Adrenal gland (tissue), 9 donors: ENCODE measurements at regions not wholly inside any gene's neighbourhood (a gene's known extent, or its start where the extent isn't known, plus 50 kb on each side); places are given as distances from the start of the nearest gene placed in this dataset.

Source experiments
- DNase-seq, 7 donors: peaks; one replicate each; pipeline ENCODE4 v3.0.0-alpha.2; 2019 to 2020
- H3K27ac ChIP-seq, 5 donors: fragments of 200-600 bp; sonication (generic) in 4 of 5; 1 replicate in 3 of 5; 2 replicates in 2 of 5; pipeline versions ENCODE4 v1.5.1 to v1.8.0; 2016 to 2020; ENCODE audit warnings: mild to moderate bottlenecking in 1 of 5
- H3K27me3 ChIP-seq: fragments of 200-600 bp; 2 replicates; pipeline ENCODE4 v1.8.0; 2021
- H3K36me3 ChIP-seq, 2 donors: fragments of 200-600 bp; replicated peaks in 1 of 2; 1 replicate in 1 of 2; 2 replicates in 1 of 2; pipeline versions ENCODE4 v1.5.1 to v1.8.0; 2018 to 2022
- H3K4me1 ChIP-seq, 2 donors: fragments of 200-600 bp; replicated peaks in 1 of 2; 1 replicate in 1 of 2; 2 replicates in 1 of 2; pipeline versions ENCODE4 v1.5.1 to v1.8.0; 2018 to 2021
- H3K4me3 ChIP-seq, 4 donors: fragments of 200-600 bp; sonication (generic) in 3 of 4; one replicate each; pipeline ENCODE4 v1.5.1; 2016 to 2018
- H3K9me3 ChIP-seq, 3 donors: fragments of 200-600 bp; sonication (generic) in 1 of 3; replicated peaks in 1 of 3; 1 replicate in 2 of 3; 2 replicates in 1 of 3; pipeline versions ENCODE4 v1.5.1 to v1.8.0; 2016 to 2021
- CTCF ChIP-seq, 6 experiments: fragments of 450-650 bp in 4 of 6; fragments of 200-600 bp in 2 of 6; sonication (generic) in 1 of 6; IDR thresholded peaks; 1 replicate in 5 of 6; 2 replicates in 1 of 6; pipeline versions ENCODE4 v1.5.1 to v1.8.0; 2016 to 2021; ENCODE audit warnings: antibody characterized with exemption in 6 of 6, mild to moderate bottlenecking in 2 of 6, moderate library complexity in 1 of 6
- POLR2A ChIP-seq, 2 donors: fragments of 450-650 bp; IDR thresholded peaks; one replicate each; pipeline ENCODE4 v1.6.1; 2017; ENCODE audit warnings: antibody characterized with exemption in 2 of 2, mild to moderate bottlenecking in 2 of 2, moderate library complexity in 1 of 2
- WGBS, 4 donors: extraction: QIAGEN DNeasy Blood & Tissue Kit in 2 of 4; methylation state at CpG; one replicate each; pipeline versions ENCODE4 v1.1.5 to v1.1.7; 2013 to 2017; 5-methylcytosine and 5-hydroxymethylcytosine counted together
- intact Hi-C, 2 donors: fragments of 100-400 bp; cut with DNase I; formaldehyde crosslinking; loops; one replicate each; pipeline versions ENCODE4 v1.14.1 to v1.15.0; 2022 to 2023
- donor health status: healthy with polysubstance abuse.
- donor health status: Bipolar disorder and iron deficiency.
- donor health status: DM: yes; HTN: yes; CAD: no.
- donor health status: DM: no; HTN: no; CAD: no.
- donor health status: DM: no; HTN: no; CAD: no.

- Histone ChIP-seq H3K4me3 (no peak overlapping the region), H3K27ac (no peak overlapping the region), H3K9me3 (no peaks in the 10 kb centered on the region), H3K27me3 (no peaks in the 10 kb centered on the region), H3K36me3 (no peaks in the 10 kb centered on the region), H3K4me1 (no peaks in the 10 kb centered on the region)
- TF ChIP-seq POLR2A (IDR thresholded peaks at IDR 0.05) (no peak), CTCF (IDR thresholded peaks at IDR 0.05) (no peak)
- WGBS, 4 donors: 74 to 80% (median 77%) methylated on average over 2 of the region's 2 CpGs
- intact Hi-C loops: no loop called here
- DNase-seq: no peak
Observed at GRCh38 chr20:11315525-11315924, 602.2 kb upstream of the BTBD3 start.

- intact Hi-C loops: no loop called here
- Histone ChIP-seq H3K9me3 (no peaks in the 10 kb centered on the region), H3K27ac (no peak overlapping the region), H3K4me3 (no peak overlapping the region), H3K27me3 (no peaks in the 10 kb centered on the region), H3K36me3 (no peaks in the 10 kb centered on the region), H3K4me1 (no peaks in the 10 kb centered on the region)
- TF ChIP-seq POLR2A (IDR thresholded peaks at IDR 0.05) (no peak), CTCF (IDR thresholded peaks at IDR 0.05) (no peak)
- no peak for DNase-seq
Observed at GRCh38 chr20:11316244-11316643, 601.4 kb upstream of the BTBD3 start.

- DNase-seq: no peak
- Histone ChIP-seq H3K27ac (no peak overlapping the region), H3K4me3 (no peak overlapping the region), H3K36me3 (no peaks in the 10 kb centered on the region), H3K9me3 (no peaks in the 10 kb centered on the region), H3K4me1 (no peaks in the 10 kb centered on the region), H3K27me3 (no peaks in the 10 kb centered on the region)
- intact Hi-C loops: no loop called here
- TF ChIP-seq CTCF (IDR thresholded peaks at IDR 0.05) (no peak), POLR2A (IDR thresholded peaks at IDR 0.05) (no peak)
Observed at GRCh38 chr20:11320033-11320432, 597.7 kb upstream of the BTBD3 start.

- TF ChIP-seq CTCF (IDR thresholded peaks at IDR 0.05) (no peak), POLR2A (IDR thresholded peaks at IDR 0.05) (no peak)
- H3K36me3 ChIP-seq: no peaks in the 10 kb centered on the region
- no peak overlapping the region for H3K27ac ChIP-seq
- intact Hi-C loops: no loop called here
- WGBS, 4 donors: 50 to 69% (median 60%) methylated on average over 1 of the region's 1 CpG
- no peak for DNase-seq
- H3K4me1 ChIP-seq: no peaks in the 10 kb centered on the region
- no peaks in the 10 kb centered on the region for H3K9me3 ChIP-seq
- H3K27me3 ChIP-seq: no peaks in the 10 kb centered on the region
- no peak overlapping the region for H3K4me3 ChIP-seq
Observed at GRCh38 chr20:11323816-11324215, 593.9 kb upstream of the BTBD3 start.
